ENCODE measurements at regions not wholly inside any gene's neighbourhood (a gene's known extent, or its start where the extent isn't known, plus 50 kb on each side); places are given as distances from the start of the nearest gene placed in this dataset.

DNA sequence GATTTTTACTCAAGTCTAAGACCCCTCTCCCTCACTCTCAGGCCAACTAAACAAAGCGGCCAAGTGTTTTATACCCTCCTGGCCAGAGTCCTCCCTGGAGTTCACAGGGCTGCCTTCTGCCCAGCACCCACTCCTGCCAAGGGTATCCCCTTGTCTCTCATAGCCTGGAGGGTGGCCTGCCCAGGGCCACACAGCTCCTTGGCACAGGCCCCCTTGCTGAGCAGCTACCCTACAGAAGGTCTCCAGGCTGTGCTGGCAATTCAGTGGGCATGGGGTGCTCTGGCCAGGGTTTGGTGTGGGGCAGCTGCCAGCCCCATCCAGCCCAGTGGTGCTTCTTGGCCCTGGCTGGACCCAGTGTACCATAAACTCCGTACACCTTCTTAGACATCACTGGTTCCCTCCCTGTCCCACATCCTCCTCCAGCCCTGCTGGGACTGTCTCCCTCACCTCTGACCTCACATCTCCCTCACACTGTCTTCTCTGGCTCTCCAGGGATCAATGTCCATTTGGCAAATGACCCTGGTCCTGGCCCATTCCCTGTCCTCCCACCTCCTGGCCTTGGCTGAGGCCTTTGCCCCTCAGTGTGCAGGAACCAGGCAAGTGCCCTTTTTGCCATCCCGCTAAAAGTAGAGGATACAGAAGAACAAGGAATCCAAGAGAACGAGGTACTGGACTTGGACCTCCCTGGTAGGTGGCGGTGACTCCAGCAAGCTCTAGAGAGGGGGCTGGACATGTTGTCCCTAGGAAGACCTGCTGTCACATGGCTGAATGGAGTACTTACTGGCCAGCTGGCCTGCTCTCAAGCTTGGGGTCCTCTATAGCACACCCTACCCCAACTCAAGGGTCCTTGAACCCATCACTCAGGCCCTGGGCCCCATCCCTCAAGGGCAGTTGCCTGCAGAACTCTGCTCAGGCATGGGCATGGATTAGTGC lies 50.0 kb upstream of the TRPM1 start:
- H3K9me3 ChIP-seq (ENCODE audit: control insufficient read depth, low read length), result peaks cover 52% of the 10 kb centered on the region
- no peak overlapping the region for H3K9ac ChIP-seq (ENCODE audit: extremely low read depth, low read length, poor library complexity, severe bottlenecking)
- DNase-seq, result no peak
- Mint-ChIP-seq H3K4me3 (no peak overlapping the region), H3K27me3 (ENCODE audit: insufficient read depth) (no peaks in the 10 kb centered on the region), H3K36me3 (ENCODE audit: low read depth) (peaks cover 7% of the 10 kb centered on the region), H3K9me3 (peaks cover 45% of the 10 kb centered on the region), H3K4me1 (peaks cover 31% of the 10 kb centered on the region), H3K27ac (peak overlapping the region; percentile 64)
- H3K36me3 ChIP-seq (ENCODE audit: control insufficient read depth, insufficient read depth, low read length), result no peaks in the 10 kb centered on the region
- no peaks in the 10 kb centered on the region for H3K27me3 ChIP-seq (ENCODE audit: control insufficient read depth, insufficient read depth, low read length, poor library complexity, severe bottlenecking)
- 90% methylated on average over 2 to 5 of the region's 5 CpGs for WGBS, 2 experiments (ENCODE audit: insufficient coverage in 1 of 2, insufficient read length in 1 of 2)
- H3K4me3 ChIP-seq (ENCODE audit: low read length), result peak overlapping the region; percentile 56
- peaks cover 2% of the 10 kb centered on the region for H3K4me1 ChIP-seq (ENCODE audit: control insufficient read depth, insufficient read depth, low read length)
- no peak for TF ChIP-seq CTCF (conservative IDR thresholded peaks at IDR 0.05)
- H3K27ac ChIP-seq (ENCODE audit: low read depth, low read length), result no peak overlapping the region

DNA sequence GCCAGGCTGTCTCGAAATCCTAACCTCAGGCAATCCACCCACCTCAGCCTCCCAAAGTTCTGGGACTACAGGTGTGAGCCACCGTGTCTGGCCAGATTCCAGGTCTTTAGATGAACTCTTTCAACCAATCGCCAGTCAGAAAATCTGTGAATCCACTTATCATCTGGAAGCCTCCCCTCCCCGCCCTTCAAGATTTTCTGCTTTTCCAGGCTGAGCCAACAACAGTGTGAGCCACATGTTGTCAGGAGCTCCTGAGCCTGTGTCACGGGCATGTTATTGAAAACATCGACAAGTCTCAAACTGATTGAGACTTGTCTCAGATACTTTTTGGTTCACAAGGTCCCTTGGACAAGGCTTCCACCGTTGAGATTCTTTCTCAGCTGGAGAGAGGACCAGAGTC lies 52.0 kb upstream of the TRPM1 start:
- peak overlapping the region; percentile 46 for H3K4me3 ChIP-seq (ENCODE audit: low read length)
- Mint-ChIP-seq H3K36me3 (ENCODE audit: low read depth) (peaks cover 8% of the 10 kb centered on the region), H3K4me3 (no peak overlapping the region), H3K9me3 (peaks cover 54% of the 10 kb centered on the region), H3K4me1 (peaks cover 17% of the 10 kb centered on the region), H3K27me3 (ENCODE audit: insufficient read depth) (no peaks in the 10 kb centered on the region), H3K27ac (no peak overlapping the region)
- H3K9ac ChIP-seq (ENCODE audit: extremely low read depth, low read length, poor library complexity, severe bottlenecking), result no peak overlapping the region
- TF ChIP-seq CTCF (conservative IDR thresholded peaks at IDR 0.05), result no peak
- H3K27me3 ChIP-seq (ENCODE audit: control insufficient read depth, insufficient read depth, low read length, poor library complexity, severe bottlenecking), result no peaks in the 10 kb centered on the region
- peaks cover 66% of the 10 kb centered on the region for H3K9me3 ChIP-seq (ENCODE audit: control insufficient read depth, low read length)
- H3K4me1 ChIP-seq (ENCODE audit: control insufficient read depth, insufficient read depth, low read length), result peaks cover 2% of the 10 kb centered on the region
- no peak for DNase-seq
- H3K36me3 ChIP-seq (ENCODE audit: control insufficient read depth, insufficient read depth, low read length), result no peaks in the 10 kb centered on the region
- no peak overlapping the region for H3K27ac ChIP-seq (ENCODE audit: low read depth, low read length)
- WGBS, 2 experiments (ENCODE audit: insufficient coverage in 1 of 2, insufficient read length in 1 of 2), result 85 to 92% methylated on average over 5 to 7 of the region's 7 CpGs

DNA sequence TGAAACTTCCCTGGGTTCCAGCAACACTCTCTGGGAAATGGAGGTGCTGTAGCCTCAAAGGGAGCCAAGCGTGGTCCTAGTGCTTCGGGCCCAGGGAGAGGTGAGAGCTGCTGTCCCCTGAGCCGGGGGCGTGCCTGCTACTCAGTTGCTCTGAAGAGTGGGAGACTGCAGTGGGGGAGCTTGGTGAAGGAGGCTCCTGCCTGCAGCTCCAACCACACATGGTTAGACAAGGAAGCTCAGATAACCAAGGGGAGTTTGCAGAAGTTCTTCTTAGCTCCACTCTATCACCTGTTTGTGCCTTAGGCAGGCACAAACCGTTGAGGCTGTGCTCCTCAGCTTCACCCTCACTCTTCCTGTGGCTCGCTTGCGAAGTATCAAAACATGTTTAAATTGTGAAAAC lies 53.6 kb upstream of the TRPM1 start:
- 93% methylated on average over 7 of the region's 7 CpGs; no CpG with 5 or more reads in 1 of the 2 experiments for WGBS, 2 experiments (ENCODE audit: insufficient coverage in 1 of 2, insufficient read length in 1 of 2)
- no peak for DNase-seq
- Histone ChIP-seq H3K9ac (ENCODE audit: extremely low read depth, low read length, poor library complexity, severe bottlenecking) (no peak overlapping the region), H3K9me3 (ENCODE audit: control insufficient read depth, low read length) (peaks cover 66% of the 10 kb centered on the region), H3K27me3 (ENCODE audit: control insufficient read depth, insufficient read depth, low read length, poor library complexity, severe bottlenecking) (no peaks in the 10 kb centered on the region), H3K4me3 (ENCODE audit: low read length) (peak overlapping the region; percentile 5), H3K36me3 (ENCODE audit: control insufficient read depth, insufficient read depth, low read length) (no peaks in the 10 kb centered on the region), H3K27ac (ENCODE audit: low read depth, low read length) (no peak overlapping the region), H3K4me1 (ENCODE audit: control insufficient read depth, insufficient read depth, low read length) (peaks cover 2% of the 10 kb centered on the region)
- Mint-ChIP-seq H3K9me3 (peaks cover 54% of the 10 kb centered on the region), H3K4me3 (no peak overlapping the region), H3K36me3 (ENCODE audit: low read depth) (peaks cover 8% of the 10 kb centered on the region), H3K27me3 (ENCODE audit: insufficient read depth) (no peaks in the 10 kb centered on the region), H3K4me1 (peaks cover 14% of the 10 kb centered on the region), H3K27ac (no peak overlapping the region)
- TF ChIP-seq CTCF (conservative IDR thresholded peaks at IDR 0.05), result no peak

All from endodermal cell (in vitro differentiated cells).